ENCODE measurements at regions not wholly inside any gene's neighbourhood (a gene's known extent, or its start where the extent isn't known, plus 50 kb on each side); places are given as distances from the start of the nearest gene placed in this dataset.
"Not testable (repeated sequence)": the region's sequence is repeated elsewhere in the genome, so short reads cannot be mapped to it uniquely, and the experiment has no call there.

DNA sequence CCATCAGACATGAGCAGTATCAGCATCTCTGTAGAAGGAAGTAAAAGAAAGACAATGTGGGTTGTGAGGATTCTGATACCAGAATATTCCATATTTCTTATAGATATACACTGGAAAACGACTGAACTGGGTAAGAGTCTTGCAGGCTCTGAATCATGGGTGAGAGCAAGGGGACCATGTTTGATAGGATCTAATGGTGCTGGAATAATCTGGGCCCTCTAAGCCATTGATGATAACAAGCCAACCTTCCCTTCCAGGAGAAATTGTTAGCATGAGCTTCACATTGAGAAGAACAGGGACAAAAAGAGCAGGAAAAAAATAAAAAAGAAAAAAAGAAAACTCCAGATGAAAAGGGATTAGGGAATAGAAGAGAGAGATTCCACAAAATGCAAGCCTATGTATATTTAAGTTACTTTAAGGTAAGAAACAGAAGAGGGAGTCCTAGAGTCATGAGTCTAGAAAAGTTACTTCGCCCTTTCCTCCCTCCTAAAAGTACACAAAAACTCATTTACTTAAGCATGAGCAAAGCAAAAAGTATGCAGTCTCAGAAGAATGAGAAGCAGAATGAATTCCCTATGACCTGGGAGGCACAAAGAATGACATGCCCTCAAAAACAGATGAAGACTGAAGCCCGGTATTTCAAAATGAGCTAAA is 181.9 kb downstream of the TMEM26 start:
- peak; percentile 33 for DNase-seq (ENCODE audit: low spot score)

DNA sequence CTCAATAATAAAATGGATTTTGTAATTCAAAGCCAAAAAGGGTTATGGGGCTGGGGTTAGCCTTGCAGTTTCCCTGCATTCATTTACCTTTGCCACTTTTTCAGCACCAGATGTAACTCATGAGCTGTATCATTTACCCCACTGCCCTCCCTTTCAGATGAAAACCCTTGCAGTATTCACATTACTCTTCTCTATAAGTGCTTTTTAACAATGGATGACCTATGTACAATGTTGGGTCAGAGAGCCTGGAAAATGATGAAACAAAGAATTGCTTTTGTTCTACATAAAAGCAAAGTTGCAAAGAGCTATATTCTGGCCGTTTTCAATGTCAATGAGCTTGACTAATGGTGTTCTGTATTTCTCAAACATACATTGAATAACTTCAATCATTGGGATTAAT is 189.7 kb downstream of the TMEM26 start:
- DNase-seq (ENCODE audit: low spot score), result no peak

DNA sequence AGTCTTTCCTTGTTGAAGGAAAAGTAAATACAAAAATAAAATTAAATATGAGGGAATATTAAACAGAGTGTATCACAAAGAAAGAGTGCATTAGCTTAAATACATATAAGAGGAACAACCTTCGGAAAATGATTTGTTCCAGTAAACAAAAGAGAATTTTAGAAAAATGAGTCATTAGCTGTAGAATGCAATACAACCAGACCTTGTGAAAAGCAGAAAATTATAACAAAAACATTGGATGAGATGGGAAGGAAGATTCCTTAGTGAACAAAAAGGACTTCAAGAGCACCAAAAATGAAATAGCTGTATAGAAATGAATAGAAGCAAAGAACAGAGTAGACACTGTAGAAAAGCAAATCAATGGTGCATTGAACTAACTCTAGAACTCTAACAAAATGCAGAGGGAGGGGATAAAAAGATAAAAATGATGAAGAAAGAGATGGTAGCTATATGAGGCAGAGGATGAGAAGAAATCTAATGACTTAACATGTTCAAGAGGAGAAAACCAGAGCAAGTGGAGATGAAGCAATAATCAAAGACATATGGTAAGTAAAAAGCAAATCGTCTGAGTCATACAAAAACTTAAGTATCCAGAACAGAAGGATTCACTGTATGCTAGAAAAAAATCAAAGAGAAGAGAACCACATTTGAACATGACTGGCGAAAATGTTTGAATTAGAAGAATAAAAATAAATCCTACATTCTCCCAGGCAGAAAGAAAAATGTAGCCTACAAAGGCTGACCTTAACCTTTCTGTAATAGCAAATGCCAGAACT is 190.5 kb downstream of the TMEM26 start:
- peak; percentile 63 for DNase-seq (ENCODE audit: low spot score)

DNA sequence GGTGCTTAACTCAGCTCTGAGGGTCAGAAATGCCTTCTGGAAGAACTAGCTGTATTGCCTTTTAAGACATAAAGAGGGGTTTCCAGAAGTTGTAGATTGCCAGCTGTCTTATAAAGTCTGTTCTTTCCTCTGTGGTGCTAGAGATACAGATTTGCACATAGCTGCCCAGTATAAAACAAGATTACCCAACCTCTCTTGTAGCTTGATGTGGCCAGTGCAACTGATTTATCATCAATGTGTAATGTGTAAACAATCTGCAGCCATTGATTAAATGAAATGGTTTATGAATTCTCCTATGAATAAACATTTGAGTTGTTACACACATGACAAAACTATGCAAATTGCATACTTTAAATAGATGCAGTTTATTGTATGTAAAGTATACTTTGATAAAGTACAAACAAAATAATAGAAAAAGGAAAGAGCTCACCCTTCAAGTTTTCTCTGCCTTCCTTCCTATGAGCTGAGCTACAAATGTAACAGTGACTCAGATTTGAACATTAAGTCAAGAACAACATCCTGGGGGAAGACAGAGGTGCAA is 195.2 kb downstream of the TMEM26 start:
- no peak for DNase-seq (ENCODE audit: low spot score)

DNA sequence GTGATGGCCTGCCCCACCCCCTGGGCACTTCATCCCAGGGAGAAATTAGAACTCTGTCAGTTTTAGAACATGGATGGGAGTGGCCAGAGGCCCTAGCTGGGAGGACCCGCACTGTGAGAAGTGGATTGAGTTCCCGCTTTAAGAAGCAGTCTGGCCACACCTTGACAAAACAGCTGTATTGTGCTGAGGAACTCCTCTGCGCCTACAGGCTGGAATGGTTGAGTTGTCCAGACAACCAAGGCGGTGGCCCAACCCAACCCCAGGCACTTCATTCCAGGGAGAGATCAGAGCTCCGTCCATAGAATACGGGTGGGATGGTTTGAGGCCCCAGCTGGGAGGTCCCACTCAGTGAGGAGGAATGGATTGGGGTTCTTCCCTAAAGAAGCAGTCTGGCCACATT is 196.0 kb downstream of the TMEM26 start:
- DNase-seq (ENCODE audit: low spot score), result no peak

DNA sequence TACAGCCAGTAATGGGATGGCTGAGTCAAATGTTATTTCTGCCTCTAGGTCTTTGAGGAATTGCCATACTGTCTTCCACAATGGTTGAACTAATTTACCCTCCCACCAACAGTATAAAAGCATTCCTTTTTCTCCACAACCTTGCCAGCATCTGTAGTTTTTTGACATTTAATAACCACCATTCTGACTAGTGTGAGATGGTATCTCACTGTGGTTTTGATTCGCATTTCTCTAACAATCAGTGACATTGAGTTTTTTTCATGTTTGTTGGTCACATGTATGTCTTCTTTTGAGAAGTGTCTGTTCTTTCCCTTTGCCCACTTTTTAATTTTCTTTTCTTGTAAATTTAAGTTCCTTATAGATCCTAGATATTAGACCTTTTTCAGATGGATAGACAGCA is 200.9 kb downstream of the TMEM26 start:
- DNase-seq (ENCODE audit: low spot score), result not testable (repeated sequence)

GRCh38 chr10:61251089-61251488 is 202.1 kb downstream of the TMEM26 start:
- DNase-seq (ENCODE audit: low spot score), result no peak

GRCh38 chr10:61250131-61250530 is 203.1 kb downstream of the TMEM26 start:
- no peak for DNase-seq (ENCODE audit: low spot score)

GRCh38 chr10:61248013-61248412 is 205.2 kb downstream of the TMEM26 start:
- DNase-seq (ENCODE audit: low spot score), result no peak

GRCh38 chr10:61244261-61244775 is 208.9 kb downstream of the TMEM26 start:
- DNase-seq (ENCODE audit: low spot score), result no peak

- DNase-seq (ENCODE audit: low spot score), result no peak
These were observed 220.4 kb downstream of the TMEM26 start for GRCh38 chr10:61232780-61233179.

- DNase-seq (ENCODE audit: low spot score), result no peak
These were observed 227.2 kb downstream of the TMEM26 start for GRCh38 chr10:61225939-61226338.

DNA sequence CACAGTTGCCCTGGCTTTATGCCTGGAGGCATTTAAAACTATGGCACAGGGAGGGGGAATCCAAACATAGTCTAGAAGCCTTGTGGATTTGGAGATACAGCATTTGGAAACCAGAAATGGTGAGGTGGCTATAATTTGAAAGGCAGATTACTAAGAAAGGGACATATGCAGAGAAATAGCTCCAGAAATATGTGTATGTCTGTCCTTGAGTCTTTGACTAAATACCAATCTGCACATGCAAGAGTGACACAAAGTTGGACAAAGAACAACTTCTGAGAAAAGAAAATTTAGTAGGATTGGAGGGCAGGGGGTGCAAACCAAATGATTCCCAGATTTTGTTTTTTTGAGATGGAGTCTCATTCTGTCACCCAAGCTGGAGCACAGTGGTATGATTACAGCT is 229.6 kb downstream of the TMEM26 start:
- no peak for DNase-seq (ENCODE audit: low spot score)

DNA sequence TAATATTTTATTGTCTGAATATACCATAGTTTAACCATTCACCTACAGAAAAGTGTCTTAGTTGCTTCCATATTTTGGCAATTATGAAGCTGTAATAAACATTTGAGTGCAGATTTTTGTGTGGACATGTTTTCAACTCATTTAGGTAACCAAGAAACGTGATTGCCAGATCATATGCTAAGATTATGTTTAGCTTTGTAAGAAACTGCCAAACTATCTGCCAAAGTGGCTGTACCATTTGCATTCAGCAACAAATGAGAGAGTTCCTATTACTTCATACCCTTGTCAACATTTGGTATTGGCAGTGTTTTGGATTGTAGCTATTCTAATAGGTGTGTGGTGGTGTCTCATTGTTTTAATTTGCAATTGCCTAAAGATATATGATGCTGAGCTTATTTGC is 233.5 kb downstream of the TMEM26 start:
- no peak for DNase-seq (ENCODE audit: low spot score)

GRCh38 chr10:61217851-61218565 is 235.2 kb downstream of the TMEM26 start:
- no peak for DNase-seq (ENCODE audit: low spot score)

GRCh38 chr10:61215246-61215645 is 237.9 kb downstream of the TMEM26 start:
- no peak for DNase-seq (ENCODE audit: low spot score)

GRCh38 chr10:61211468-61211867 is 241.7 kb downstream of the TMEM26 start:
- no peak for DNase-seq (ENCODE audit: low spot score)

DNA sequence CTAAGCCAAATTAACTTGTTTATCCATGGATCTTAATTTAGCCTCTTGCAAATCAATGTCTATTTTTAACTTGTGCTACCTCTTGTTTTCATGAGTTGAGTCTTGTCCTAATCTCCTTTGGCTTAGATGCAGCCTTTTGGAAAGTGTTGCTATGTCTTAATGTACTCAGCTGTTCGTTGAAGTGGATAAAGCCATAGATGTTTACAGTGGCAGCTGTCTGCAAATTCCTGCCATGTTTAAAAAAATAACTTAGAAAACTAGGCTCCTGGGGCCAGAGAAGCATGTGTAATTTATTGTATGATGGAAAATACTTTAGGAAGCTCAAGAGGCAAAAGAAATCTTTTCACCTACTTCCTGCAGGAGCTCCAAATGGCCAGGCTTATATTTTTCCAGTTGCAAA is 253.1 kb upstream of the RHOBTB1 start:
- DNase-seq (ENCODE audit: low spot score), result peak; percentile 59

DNA sequence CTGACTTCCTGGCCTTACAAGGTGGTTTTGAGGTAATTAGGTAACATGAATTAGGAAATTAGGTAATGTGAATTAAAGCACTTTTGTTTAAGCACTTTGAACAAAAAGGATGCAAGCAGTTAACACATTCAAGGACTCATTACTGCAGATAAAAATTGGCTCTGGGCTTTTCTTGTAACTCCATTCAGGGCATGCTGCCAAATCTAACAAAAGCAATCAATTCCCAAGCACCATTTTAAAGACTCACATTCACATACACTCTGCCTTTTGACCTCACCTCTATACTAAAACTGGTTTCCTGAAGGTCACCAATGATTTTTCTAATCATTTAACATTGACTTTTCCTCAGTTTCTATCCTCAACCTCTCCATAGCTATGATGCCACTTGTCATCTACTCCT is 251.2 kb upstream of the RHOBTB1 start:
- DNase-seq (ENCODE audit: low spot score), result no peak

DNA sequence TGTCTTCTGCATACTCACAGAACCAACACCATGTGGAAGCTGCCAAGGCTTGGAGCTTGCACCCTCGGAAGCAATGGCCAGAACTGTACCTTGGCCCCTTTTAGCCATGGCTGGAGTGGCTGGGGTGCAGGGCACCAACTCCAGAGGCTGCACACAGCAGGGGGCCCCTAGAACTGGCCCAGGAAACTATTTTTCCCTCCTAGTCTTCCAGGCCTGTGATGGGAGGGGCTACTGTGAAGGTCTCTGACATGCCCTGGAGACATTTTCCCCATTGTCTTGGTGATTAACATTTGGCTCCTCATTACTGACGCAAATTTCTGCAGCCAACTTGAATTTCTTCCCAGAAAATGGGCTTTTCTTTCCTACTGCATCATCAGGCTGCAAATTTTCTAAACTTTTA is 248.6 kb upstream of the RHOBTB1 start:
- DNase-seq (ENCODE audit: low spot score), result not testable (repeated sequence)

DNA sequence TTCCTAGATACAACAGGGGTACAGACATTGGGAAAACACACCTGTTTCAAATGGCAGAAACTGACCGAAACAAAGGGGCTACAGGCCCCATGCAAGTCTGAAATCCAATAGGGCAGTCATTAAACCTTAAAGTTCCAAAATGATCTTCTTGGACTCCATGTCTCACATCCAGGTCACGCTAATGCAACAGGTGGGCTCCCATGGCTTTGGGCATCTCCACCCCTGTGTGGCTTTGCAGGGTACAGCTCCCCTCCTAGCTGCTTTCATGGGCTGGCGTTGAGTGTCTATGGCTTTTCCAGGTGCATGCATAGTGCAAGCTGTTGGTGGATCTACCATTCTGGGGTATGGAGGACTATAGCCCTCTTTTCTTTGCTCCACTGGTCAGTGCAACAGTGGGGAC is 248.1 kb upstream of the RHOBTB1 start:
- DNase-seq (ENCODE audit: low spot score), result no peak

DNA sequence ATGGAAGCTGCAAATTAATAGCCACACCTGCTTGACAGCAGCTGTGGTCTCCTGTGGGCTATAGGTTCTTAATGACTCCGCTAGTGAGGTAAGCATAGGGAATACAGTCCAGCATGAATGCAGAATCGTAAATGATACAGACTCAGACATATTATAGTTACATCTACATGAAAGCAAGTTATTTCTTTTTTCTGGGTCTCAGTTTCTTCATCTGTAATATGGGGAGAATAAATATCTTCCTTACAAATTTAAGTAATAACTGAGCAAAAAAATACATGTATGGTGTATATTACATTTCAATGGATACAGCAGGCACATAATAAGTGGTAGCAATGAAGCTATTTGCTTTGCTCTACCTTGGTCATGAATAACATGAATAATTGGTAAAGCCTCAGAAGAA is 245.9 kb upstream of the RHOBTB1 start:
- DNase-seq (ENCODE audit: low spot score), result no peak
